HUDEP-2 (cell line): ENCODE measurements at regions not wholly inside any gene's neighbourhood (a gene's known extent, or its start where the extent isn't known, plus 50 kb on each side); places are given as distances from the start of the nearest gene placed in this dataset.
"Not testable (repeated sequence)": the region's sequence is repeated elsewhere in the genome, so short reads cannot be mapped to it uniquely, and the experiment has no call there.

Experiments used
- DNase-seq, 76 experiments: peaks; one replicate each; lab custom pipeline; 2025; ENCODE audit not compliant: unreplicated experiment in 76 of 76; lab: John Stamatoyannopoulos, UW

DNA sequence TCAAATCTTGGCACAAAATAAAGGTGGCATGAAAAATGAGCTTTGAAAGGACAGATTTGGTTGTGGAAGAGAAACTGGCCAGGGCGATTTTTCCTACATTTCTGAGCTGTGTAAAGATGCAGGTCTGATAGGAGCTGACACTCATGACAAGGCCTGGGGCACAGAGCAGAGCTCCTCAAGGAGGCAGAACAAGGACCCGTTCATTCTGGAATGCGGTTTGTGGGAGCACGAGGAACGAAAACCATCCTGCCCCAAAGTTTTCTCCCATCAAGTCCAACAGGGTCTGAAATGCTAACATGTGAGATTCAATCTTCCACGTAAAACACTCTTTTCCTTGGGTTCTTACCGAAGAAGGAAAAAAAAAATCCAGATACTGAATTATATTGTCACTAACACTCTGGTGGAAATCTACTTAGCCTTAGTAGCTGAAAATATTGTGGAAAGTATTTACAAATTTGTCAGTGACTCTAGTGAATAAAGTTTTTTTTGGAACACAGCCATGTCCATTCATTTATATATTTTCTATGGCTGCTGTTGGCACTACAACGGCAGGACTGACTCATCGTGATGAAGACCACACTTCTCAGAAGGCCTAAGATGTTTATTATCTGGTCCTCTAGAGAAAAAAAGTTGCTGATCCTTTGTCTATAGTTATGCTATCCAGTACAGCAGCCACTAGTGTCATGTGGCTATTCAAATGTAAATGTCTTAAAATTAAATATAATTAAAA is 215.7 kb downstream of the BAMBI start:
- no peak for DNase-seq

DNA sequence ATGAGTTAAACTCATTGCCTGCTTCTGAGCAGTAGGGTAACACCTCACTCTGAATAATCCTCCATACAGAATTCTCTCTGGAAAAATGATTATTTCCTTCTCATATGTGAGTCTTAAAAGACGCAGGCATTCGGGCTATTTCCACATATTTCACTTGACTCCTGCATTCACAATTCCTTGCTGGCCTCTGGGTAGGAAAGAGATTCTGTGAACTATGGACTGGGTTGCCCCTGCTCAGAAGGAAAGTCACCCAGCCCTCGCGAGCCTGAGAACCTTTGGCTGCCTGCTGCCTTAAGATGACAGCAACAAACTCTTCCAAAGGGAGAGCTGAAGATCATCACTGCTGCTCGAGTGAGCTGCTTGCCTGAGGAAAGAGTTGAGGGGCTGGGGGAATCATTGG is 216.8 kb downstream of the BAMBI start:
- DNase-seq: no peak

DNA sequence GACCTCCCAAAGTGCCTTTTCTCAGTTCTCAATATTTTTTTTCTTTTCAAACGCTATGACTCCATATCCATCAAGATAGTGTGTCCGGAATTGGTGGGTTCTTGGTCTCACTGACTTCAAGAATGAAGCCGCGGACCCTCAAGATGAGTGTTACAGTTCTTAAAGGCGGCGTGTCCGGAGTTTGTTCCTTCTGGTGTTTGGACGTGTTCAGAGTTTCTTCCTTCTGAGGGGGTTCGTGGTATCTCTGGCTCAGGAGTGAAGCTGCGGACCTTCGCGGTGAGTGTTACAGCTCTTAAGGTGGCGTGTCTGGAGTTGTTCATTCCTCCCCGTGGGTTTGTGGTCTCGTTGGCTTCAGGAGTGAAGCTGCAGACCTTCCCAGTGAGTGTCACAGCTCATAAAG is 218.3 kb downstream of the BAMBI start:
- not testable (repeated sequence) for DNase-seq

DNA sequence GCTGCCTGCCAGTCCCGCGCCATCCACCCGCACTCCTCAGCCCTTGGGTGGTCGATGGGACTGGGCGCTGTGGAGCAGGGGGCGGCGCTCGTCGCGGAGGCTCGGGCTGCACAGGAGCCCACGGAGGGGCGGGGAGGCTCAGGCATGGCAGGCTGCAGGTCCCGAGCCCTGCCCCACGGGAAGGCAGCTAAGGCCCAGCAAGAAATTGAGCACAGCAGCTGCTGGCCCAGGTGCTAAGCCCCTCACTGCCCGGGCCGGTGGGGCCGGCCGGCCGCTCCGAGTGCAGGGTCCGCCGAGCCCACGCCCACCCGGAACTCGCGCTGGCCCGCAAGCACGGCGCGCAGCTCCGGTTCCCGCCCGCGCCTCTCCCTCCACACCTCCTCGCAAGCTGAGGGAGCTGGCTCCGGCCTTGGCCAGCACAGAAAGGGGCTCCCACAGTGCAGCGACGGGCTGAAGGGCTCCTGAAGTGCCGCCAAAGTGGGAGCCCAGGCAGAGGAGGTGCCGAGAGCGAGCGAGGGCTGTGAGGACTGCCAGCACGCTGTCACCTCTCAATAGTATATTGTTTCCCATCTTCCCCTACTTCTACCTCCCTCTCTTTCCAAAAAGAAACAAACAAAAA is 219.6 kb downstream of the BAMBI start:
- not testable (repeated sequence) for DNase-seq

DNA sequence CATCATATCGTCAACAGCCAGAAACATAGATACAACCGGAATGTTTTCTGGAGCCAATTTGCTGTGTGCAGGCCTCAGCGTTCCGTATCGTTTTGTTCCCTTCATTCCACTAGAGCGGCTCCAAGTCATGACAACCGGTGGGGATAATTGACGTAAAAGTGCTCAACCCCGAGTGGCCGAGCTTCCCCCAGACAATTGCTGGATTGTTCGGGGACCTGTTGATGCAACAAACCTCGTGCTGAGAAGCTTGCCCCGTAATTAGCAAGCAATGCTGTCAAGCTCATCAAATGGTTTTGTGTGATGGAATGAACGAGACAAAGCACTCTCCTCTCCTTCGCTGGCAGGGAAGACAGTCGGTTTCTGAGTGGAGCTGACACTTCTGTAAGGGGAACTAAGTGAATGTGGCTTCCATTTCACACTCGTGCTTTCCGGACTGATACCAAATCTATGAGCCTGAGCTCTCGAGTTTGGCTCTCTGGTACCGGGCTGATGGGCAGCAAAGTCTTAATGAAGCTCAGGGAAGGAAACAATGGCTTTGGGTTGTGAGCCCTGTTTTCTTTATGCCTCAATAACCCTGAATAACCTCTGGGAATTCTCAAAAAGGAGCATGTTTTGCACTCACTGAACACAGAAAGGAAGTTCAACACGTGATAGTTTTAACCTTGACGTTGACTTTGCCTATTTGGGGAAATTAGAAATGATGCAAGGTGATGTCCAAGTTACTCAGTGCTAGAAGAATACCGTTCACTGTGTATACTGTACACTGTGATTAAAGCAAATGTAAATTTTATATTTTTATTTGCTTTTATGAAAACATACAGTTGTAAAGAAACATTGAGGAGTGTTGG is 220.5 kb downstream of the BAMBI start:
- DNase-seq: no peak

DNA sequence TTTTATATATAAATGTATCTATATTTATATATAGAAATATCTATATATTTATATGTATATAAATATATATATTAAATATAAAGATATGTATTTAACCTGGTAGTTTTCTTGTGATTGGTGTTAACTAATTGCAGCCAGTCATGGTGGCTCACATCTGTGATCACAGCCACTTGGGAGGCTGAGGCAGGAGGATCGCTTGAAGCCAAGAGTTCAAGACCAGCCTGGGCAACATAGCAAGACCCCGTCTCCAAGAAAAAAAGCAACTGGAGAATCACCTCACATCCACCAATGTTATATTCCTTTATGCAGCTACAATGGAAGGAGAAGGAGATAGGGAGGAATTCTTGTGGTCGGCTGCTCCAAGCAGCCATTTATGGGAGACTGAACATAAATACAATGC is 224.9 kb downstream of the BAMBI start:
- no peak for DNase-seq

DNA sequence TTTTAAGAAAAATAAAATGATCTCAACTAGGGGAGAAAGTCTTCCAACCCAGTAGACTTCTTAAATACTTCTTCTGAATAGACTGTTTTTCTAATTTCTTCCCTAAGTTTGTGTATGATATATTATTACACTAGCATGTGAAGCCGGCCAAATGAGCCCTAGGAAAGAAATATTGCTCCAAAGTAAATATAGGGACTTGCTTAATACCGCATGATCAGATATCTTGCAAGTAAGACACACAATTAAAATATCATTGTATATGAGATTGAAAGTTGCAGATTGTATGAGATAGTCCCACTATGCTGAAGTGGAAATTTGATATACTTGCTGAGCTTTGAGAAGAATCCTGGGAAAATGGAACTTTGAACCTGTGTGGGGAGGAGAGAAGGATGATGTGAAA is 225.7 kb downstream of the BAMBI start:
- DNase-seq: no peak

DNA sequence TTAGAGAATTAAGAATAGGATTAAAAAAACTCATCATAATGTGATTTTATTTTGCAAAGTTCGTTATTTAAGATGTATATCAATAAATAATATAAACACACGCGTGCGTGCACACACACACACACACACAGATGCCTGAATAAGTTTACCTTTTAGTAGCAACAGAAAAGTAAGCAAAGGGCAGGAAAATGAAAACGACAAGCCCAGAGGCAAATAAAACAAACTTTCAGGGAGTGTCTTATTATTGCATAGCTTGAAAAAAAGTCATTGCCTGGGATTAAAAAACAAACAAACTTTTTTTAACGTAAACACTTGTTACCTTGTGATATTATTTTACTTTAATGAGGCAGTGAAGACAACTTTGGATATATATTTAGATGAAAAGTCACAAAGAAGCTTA is 226.4 kb downstream of the BAMBI start:
- no peak for DNase-seq

DNA sequence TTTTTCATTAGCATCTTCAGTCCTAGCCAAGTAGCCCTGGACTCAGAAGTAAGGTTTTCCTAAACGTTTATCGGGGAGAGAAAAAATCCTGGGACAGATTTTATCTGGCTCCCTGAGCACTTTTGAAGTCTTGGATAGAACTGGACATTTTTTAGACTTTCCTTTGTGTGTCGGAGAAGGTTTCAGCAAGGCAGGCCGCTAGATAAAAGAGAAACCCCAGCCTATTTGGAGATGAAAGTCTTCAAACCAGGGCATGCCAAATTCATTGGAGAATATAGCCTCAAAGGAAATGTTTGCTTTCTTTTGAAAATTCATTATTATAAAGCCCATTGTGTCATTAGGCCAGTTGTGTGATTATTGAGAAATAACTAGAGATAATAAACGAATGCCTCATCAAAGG is 228.1 kb downstream of the BAMBI start:
- no peak for DNase-seq

DNA sequence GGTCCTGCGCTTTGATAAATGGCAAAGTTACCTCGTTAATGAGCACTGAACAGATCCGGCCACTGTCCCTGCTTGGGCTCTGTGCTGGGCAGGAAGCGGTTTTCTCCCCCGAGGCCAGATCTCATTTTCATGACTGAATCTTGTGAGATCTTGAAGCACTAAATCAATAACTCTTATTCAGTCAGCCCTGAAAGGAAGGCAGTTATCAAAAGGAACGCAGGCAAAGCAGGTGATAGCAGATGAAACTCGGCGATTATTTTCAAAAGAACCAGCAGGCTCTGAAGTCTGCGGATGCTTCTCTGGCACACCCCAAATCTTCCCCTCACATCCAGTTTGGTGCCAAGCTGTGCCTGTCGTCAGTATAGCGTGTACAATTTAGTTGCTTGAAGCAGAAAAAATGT is 228.7 kb downstream of the BAMBI start:
- DNase-seq: no peak

DNA sequence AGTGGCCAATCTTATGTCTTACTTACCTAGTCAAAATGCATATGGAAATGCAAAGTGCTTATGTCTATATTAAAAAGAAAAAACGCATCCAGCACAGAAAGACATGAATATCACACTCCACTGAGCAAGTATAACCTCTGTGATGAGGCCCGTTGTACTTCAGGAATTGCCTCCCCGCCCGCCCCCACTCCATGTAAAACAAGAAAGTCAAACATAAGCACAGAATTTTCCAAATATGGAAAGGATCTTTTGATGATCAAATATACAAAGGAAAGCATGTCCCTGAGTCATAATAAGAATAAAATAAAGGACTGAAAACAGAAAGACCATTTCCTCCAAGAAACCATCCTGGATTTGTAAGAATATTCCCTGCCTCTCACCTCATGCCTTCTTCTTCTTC is 229.1 kb downstream of the BAMBI start:
- DNase-seq: no peak

DNA sequence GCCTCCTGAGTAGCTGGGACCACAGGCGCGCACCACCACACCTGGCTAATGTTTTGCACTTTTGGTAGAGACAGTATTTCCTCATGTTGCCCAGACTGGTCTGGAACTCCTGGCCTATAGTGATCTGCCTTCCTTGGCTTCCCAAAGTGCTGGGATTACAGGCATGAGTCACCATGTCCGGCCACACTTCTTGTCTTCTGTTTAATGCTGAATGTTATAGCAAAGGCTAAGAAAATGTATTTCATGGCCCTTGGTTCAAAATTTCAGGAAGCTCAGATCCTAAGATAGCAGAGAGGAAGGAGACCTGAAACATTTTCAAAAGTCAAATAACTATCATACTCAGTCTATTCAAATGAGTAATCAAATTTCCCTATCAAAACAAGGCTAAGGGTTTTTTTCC is 229.6 kb downstream of the BAMBI start:
- DNase-seq: no peak

DNA sequence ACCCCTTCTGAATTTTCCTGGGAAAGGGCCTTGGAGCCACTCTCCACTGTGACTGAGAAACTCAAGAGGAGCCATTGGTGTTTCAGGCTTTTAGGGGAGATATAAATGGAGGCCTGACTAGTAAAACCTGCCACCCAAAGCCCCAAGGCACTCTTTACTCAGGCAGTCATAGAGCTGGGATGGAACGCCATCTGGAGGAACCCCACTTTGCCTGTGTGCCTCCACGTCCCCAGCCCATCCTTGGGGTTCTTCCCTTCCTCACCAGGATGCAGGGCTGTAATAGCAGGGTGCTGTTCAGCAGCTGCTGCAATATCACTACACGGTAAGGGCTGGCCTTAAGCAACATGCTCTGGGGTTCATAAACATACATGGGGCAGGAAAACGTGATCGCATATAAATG is 232.6 kb downstream of the BAMBI start:
- DNase-seq: no peak

DNA sequence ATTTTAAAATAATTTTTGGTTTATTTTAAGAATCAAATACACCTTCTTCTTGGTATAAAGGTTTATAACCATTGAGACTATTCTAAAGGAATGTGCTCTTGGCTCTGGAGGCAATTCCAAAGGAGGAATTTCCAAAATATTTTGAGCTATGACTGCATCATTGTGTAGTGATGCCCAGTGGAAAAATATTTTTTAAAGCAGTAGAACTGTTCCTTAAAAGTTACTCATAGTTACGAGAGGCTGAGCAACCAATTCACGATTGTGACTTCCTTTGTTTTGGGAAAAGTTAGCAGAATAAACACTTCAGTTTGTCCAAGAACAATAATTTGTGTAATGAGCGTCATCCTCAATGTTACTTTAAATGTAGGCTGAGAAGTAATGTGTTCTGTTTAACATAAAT is 233.6 kb downstream of the BAMBI start:
- no peak for DNase-seq

DNA sequence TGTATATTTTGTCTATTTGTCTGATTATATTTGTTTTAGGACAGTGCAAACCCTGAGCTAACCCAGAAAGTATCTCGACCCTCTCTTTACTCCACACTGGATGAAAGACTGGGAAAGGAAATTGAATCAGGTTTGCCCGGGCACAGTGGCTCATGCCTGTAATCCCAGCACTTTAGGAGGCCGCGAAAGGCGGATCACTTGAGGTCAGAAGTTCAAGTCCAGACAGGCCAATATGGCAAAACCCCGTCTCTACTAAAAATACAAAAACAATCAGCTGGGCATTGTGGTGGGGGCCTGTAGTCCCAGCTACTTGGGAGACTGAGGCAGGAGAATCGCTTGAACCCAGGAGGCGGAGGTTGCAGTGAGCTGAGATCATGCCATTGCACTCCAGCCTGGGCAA is 234.2 kb downstream of the BAMBI start:
- not testable (repeated sequence) for DNase-seq

DNA sequence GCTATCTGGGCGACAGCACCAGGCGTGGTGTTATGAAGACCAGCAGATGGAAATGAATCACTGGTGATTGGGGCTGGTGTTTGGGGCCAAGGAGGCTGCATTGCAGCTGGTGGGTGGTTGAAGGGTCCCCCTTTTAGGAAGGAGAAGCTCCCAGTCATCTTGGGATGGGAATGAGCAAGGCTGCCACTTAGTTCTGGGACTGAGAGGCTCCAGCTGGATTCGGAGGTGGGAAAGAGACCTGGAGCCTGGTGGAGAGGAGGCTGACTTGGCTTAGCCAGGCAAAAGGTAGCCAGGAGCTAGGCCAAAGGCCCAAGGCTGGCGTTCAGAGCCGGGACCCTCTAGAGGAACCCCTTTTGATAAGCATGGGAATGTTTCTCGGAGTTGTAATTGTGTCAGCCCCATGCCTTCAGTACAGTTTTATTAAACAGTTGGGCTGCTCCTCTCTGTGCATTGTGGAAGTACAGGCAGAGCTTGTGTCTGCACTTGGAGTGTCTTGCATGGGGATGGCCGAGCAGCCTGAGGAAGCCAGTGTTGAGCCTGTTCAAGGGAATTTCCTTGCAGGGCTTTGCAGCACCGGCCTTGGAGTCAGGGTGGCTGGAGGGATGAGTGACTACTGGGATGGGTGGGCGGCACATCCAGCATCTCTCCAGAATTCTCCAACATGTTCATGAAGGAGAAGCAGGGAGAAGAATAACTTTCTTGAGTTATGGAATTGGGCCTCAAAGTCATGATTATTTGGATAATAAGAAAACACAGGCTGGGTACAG is 234.9 kb downstream of the BAMBI start:
- no peak for DNase-seq

DNA sequence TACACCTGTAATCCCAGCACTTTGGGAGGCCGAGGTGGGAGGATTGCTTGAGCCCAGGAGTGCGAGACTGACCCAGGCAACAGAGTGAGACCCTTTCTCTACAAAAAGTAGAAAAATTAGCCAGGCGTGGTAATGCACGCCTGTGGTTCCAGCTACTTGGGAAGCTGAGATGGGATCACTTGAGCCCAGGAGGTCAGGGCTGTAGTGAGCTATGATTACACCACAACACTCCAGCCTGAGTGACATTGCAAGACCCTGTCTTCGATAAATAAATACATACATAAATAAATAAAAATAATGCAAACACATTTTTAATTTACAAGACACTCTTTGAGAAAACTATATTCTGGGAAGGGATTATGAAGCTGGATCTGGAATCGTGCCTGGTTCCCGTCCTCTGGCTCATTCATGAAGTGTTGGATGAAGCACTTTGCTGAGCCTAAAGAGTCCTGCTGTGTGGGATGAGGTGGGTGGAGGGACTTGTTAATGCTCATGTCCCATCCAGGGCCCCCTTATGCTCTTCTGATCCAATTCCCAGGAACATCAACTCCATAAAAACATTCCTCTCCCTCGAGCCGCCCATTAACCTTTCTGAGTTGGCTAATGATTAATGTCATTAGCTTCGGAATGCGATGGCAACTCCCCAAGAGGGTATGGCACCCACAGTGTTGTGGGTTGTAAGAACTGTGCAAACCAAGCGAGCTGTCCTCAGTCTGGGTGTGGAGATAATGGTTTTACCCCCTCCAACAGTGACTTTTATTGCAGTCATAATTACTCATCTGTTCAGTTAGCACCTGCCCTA is 236.3 kb downstream of the BAMBI start:
- DNase-seq: no peak

DNA sequence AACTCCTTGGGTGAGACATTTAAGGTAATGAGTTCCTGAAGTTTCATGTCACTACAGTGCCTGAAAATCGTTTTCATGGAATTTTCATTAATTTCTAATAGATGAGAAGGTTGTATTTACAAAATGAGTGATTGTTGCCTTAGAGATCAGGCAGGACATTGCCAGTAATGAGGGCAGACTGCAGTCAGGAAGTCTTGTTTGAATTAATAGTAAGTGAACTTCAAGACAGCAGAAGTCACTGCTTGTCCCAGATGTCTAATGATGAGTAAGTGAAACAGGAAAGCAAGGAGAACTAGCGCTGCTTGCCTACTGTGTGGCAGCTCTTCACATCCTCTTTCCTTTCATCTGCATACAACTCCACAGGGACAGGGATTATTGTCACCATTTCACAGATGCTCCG is 237.4 kb downstream of the BAMBI start:
- DNase-seq: no peak

DNA sequence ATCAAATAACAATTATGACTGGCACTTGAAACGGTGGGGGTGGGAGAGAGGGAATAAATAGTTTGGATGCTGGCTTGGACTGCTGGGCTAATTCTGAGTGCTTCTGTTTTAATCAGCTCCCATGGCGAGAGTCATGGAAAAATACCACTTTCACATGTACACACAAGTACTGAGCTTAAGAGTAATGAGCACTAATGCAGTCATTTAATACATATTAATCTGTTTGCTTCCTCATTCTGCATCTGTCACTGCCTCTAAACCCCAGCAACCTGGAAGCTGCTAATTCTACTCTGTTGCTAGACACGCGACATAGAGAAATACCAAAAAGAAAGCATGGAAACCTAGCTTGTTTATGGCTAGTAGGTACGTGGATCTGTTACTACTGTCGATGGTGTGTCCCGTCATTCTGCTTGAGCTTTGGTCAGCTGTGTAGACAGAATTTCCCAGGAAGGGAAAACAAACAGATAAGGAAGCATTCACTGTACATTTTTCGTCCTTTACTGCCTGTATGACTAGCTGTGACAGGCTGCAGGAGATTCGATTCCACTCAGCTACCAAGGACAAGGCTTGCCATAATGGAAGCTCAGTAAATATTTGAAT is 238.8 kb downstream of the BAMBI start:
- no peak for DNase-seq

DNA sequence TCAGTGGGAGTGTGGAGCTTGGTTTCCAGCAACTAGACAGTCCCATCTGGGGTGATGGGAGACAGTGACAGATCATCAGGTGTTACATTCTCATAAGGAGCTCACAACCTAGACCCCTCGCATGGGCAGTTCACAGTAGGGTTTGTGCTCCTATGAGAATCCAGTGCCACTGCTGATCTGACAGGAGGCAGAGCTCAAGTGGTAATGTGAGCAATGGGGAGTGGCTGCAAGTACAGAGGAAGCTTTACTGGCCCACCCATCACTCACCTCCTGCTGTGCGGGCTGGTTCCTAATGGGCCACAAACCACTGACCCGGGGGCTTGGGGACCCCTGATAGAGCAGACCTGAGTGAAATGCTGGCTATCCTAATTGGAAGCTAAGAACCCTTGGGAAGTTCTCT is 242.8 kb downstream of the BAMBI start:
- DNase-seq: no peak
